GM23338 (cell line): ENCODE measurements at regions not wholly inside any gene's neighbourhood (a gene's known extent, or its start where the extent isn't known, plus 50 kb on each side); places are given as distances from the start of the nearest gene placed in this dataset.

Experiments
- ATAC-seq: fragments of 200-7000 bp; cut with Tn5 transposase; 3 replicates; pipeline ENCODE4 v1.9.1; 2020
- DNase-seq: peaks from one replicate; pipeline ENCODE4 v3.0.0-alpha.2; 2015; ENCODE audit warnings: low spot score
- H2AFZ ChIP-seq: fragments of 200-600 bp; sonication (generic); 2 replicates; pipeline ENCODE4 v1.8.0; 2016; ENCODE audit warnings: antibody characterized with exemption, mild to moderate bottlenecking, moderate library complexity
- H3F3A ChIP-seq: fragments of 200-600 bp; sonication (generic); replicated peaks from 2 replicates; pipeline ENCODE4 v1.8.0; 2017; ENCODE audit warnings: antibody characterized with exemption, mixed run types, low read depth
- H3K27ac ChIP-seq: fragments of 200-600 bp; sonication (generic); 2 replicates; pipeline ENCODE4 v1.6.1; 2016; ENCODE audit warnings: low read depth
- H3K27me3 ChIP-seq: fragments of 200-600 bp; sonication (generic); 2 replicates; pipeline ENCODE4 v1.8.0; 2016; ENCODE audit warnings: mild to moderate bottlenecking, mixed run types, moderate library complexity; ENCODE audit not compliant: insufficient read depth
- H3K36me3 ChIP-seq: fragments of 200-600 bp; sonication (generic); 2 replicates; pipeline ENCODE4 v1.8.0; 2016; ENCODE audit warnings: mild to moderate bottlenecking; ENCODE audit not compliant: insufficient read depth
- H3K4me1 ChIP-seq: fragments of 200-600 bp; sonication (generic); 2 replicates; pipeline ENCODE4 v1.8.0; 2016; ENCODE audit warnings: mild to moderate bottlenecking, moderate library complexity; ENCODE audit not compliant: insufficient read depth
- H3K4me2 ChIP-seq: fragments of 200-600 bp; sonication (generic); 2 replicates; pipeline ENCODE4 v1.7.1; 2017; ENCODE audit warnings: mixed run types
- H3K4me3 ChIP-seq: fragments of 200-600 bp; sonication (generic); 2 replicates; pipeline ENCODE4 v1.6.1; 2016; ENCODE audit warnings: mixed run types
- H3K79me2 ChIP-seq: fragments of 200-600 bp; sonication (generic); replicated peaks from 2 replicates; pipeline ENCODE4 v1.8.0; 2017; ENCODE audit warnings: mild to moderate bottlenecking; ENCODE audit not compliant: insufficient read depth
- H3K9me2 ChIP-seq: fragments of 200-600 bp; sonication (generic); 2 replicates; pipeline ENCODE4 v1.8.0; 2017; ENCODE audit not compliant: insufficient read depth
- H4K20me1 ChIP-seq: fragments of 200-600 bp; sonication (generic); replicated peaks from 2 replicates; pipeline ENCODE4 v1.8.0; 2017; ENCODE audit warnings: mild to moderate bottlenecking; ENCODE audit not compliant: insufficient read depth
- H3K27ac Mint-ChIP-seq: 2 replicates; pipeline ENCODE4 v1.8.0; 2020; ENCODE audit warnings: inconsistent platforms, mild to moderate bottlenecking, moderate library complexity, mixed read lengths
- H3K27me3 Mint-ChIP-seq: 3 replicates; pipeline ENCODE4 v1.8.0; 2022; ENCODE audit warnings: low read depth, mild to moderate bottlenecking, moderate library complexity, mixed read lengths, inconsistent platforms; ENCODE audit not compliant: insufficient read depth, poor library complexity
- H3K36me3 Mint-ChIP-seq: 3 replicates; pipeline ENCODE4 v1.8.0; 2021; ENCODE audit warnings: low read depth, mild to moderate bottlenecking, inconsistent platforms, moderate library complexity, mixed read lengths
- H3K4me1 Mint-ChIP-seq: 3 replicates; pipeline ENCODE4 v1.8.0; 2020; ENCODE audit warnings: mild to moderate bottlenecking, inconsistent platforms, mixed read lengths
- H3K4me3 Mint-ChIP-seq: 3 replicates; pipeline ENCODE4 v1.8.0; 2021; ENCODE audit warnings: moderate library complexity, mild to moderate bottlenecking, inconsistent platforms, mixed read lengths
- H3K9me3 Mint-ChIP-seq: 3 replicates; pipeline ENCODE4 v1.8.0; 2020; ENCODE audit warnings: moderate library complexity, mild to moderate bottlenecking, inconsistent platforms, mixed read lengths
- CREB1 ChIP-seq: fragments of 250-450 bp; sonication (Bioruptor Pico); IDR thresholded peaks from 2 replicates; pipeline ENCODE4 v1.5.0; 2020; ENCODE audit warnings: low read depth, mild to moderate bottlenecking, moderate library complexity
- CTCF ChIP-seq, 2 experiments: fragments of 200-600 bp in 1 of 2; sonication (generic) in 1 of 2; conservative IDR thresholded peaks; 2 replicates each; pipeline versions ENCODE4 v1.5.1 to v1.6.1; 2016 to 2017; ENCODE audit warnings: antibody characterized with exemption in 2 of 2, low read depth in 2 of 2, mild to moderate bottlenecking in 2 of 2, moderate library complexity in 1 of 2
- ETS1 ChIP-seq: IDR thresholded peaks from 2 replicates; pipeline ENCODE4 v1.6.1; 2016; ENCODE audit warnings: antibody characterized with exemption
- EZH2 ChIP-seq: fragments of 200-600 bp; sonication (generic); IDR thresholded peaks from one replicate; pipeline ENCODE4 v1.8.0; 2017; ENCODE audit warnings: antibody characterized with exemption, mild to moderate bottlenecking, low read depth; ENCODE audit not compliant: unreplicated experiment
- JUNB ChIP-seq: IDR thresholded peaks from one replicate; pipeline ENCODE4 v1.6.1; 2016; ENCODE audit warnings: antibody characterized with exemption; ENCODE audit not compliant: unreplicated experiment
- NANOG ChIP-seq: IDR thresholded peaks from 2 replicates; pipeline ENCODE4 v1.6.1; 2016; ENCODE audit warnings: antibody characterized with exemption, borderline replicate concordance
- ZNF114 ChIP-seq: fragments of 250-450 bp; sonication (Bioruptor Pico); IDR thresholded peaks from 2 replicates; pipeline ENCODE4 v1.5.0; 2020; ENCODE audit warnings: mild to moderate bottlenecking, moderate library complexity
- ZNF331 ChIP-seq: fragments of 250-450 bp; sonication (Bioruptor Pico); IDR thresholded peaks from 2 replicates; pipeline ENCODE4 v1.5.0; 2020; ENCODE audit warnings: low read depth, mild to moderate bottlenecking, moderate library complexity

GRCh38 chr4:180832073-180832472 is 1411.1 kb upstream of the TENM3 start:
- H3K27me3 ChIP-seq, result no peaks in the 10 kb centered on the region
- Mint-ChIP-seq H3K27me3 (no peaks in the 10 kb centered on the region), H3K4me3 (no peak overlapping the region), H3K4me1 (peaks cover 19% of the 10 kb centered on the region), H3K27ac (no peak overlapping the region), H3K9me3 (no peaks in the 10 kb centered on the region), H3K36me3 (no peaks in the 10 kb centered on the region)
- H3K36me3 ChIP-seq, result no peaks in the 10 kb centered on the region
- no peak overlapping the region for H3K4me3 ChIP-seq
- H3K4me1 ChIP-seq, result peaks cover 14% of the 10 kb centered on the region
- H3F3A ChIP-seq, result no peaks in the 10 kb centered on the region
- no peak overlapping the region for H3K4me2 ChIP-seq
- TF ChIP-seq ETS1 (no peak), ZNF331 (CRISPR knock-in tag) (no peak), CTCF (conservative IDR thresholded peaks at IDR 0.05; ENCODE audit: low read depth in 2 of 2) (peak; percentile 49 to 56), NANOG (no peak), EZH2 (no peak), ZNF114 (CRISPR knock-in tag) (no peak)
- H3K9me2 ChIP-seq, result no peaks in the 10 kb centered on the region
- ATAC-seq (no peak), DNase-seq (peak; percentile 26)
- H3K27ac ChIP-seq, result no peak overlapping the region
- H2AFZ ChIP-seq, result no peak overlapping the region
- H3K79me2 ChIP-seq, result no peaks in the 10 kb centered on the region
- no peaks in the 10 kb centered on the region for H4K20me1 ChIP-seq

- Histone ChIP-seq H3K27ac (no peak overlapping the region), H3F3A (no peaks in the 10 kb centered on the region), H3K4me1 (no peaks in the 10 kb centered on the region), H3K4me2 (no peak overlapping the region), H4K20me1 (no peaks in the 10 kb centered on the region), H3K9me2 (no peaks in the 10 kb centered on the region), H3K4me3 (no peak overlapping the region), H2AFZ (no peak overlapping the region), H3K27me3 (no peaks in the 10 kb centered on the region), H3K79me2 (no peaks in the 10 kb centered on the region), H3K36me3 (no peaks in the 10 kb centered on the region)
- TF ChIP-seq ZNF331 (CRISPR knock-in tag) (no peak), JUNB (no peak), CTCF (conservative IDR thresholded peaks at IDR 0.05; ENCODE audit: low read depth in 2 of 2) (peak; percentile 38 to 60), ETS1 (no peak), CREB1 (no peak), ZNF114 (CRISPR knock-in tag) (no peak)
- DNase-seq, result peak; percentile 21
- no peaks in the 10 kb centered on the region for H3K9me3 Mint-ChIP-seq
- no peaks in the 10 kb centered on the region for H3K4me1 Mint-ChIP-seq
- H3K4me3 Mint-ChIP-seq, result no peak overlapping the region
- ATAC-seq, result peak; percentile 65
- no peaks in the 10 kb centered on the region for H3K36me3 Mint-ChIP-seq
- no peaks in the 10 kb centered on the region for H3K27me3 Mint-ChIP-seq
- H3K27ac Mint-ChIP-seq, result no peak overlapping the region
These were observed 1403.1 kb upstream of the TENM3 start for GRCh38 chr4:180840142-180840541.
